ENCODE measurements at regions not wholly inside any gene's neighbourhood (a gene's known extent, or its start where the extent isn't known, plus 50 kb on each side); places are given as distances from the start of the nearest gene placed in this dataset.

- H3K4me1 ChIP-seq = no peaks in the 10 kb centered on the region
- H3K27ac ChIP-seq = no peak overlapping the region
- no peaks in the 10 kb centered on the region for H3K36me3 ChIP-seq
- no peak for TF ChIP-seq CTCF (IDR thresholded peaks at IDR 0.05)
- no peak overlapping the region for H3K4me3 ChIP-seq
- intact Hi-C loops (cut with DNase I; ENCODE audit: low total_unique reads) = no loop called here
- no peaks in the 10 kb centered on the region for H3K9me3 ChIP-seq
- peak in 1 of 2 donors; percentile 53 for DNase-seq
- H3K27me3 ChIP-seq = no peaks in the 10 kb centered on the region
These were observed 124.8 kb upstream of the FOXN2 start for GRCh38 chr2:48189552-48190228.

- Histone ChIP-seq H3K36me3 (no peaks in the 10 kb centered on the region), H3K27ac (no peak overlapping the region), H3K9me3 (no peaks in the 10 kb centered on the region), H3K27me3 (no peaks in the 10 kb centered on the region), H3K4me1 (no peaks in the 10 kb centered on the region), H3K4me3 (no peak overlapping the region)
- intact Hi-C loops (cut with DNase I; ENCODE audit: low total_unique reads) = no loop called here
- no peak for DNase-seq
- no peak for TF ChIP-seq CTCF (IDR thresholded peaks at IDR 0.05)
These were observed 124.3 kb upstream of the FOXN2 start for GRCh38 chr2:48190230-48190629.

- no peak for TF ChIP-seq CTCF (IDR thresholded peaks at IDR 0.05)
- Histone ChIP-seq H3K27me3 (no peaks in the 10 kb centered on the region), H3K9me3 (no peaks in the 10 kb centered on the region), H3K36me3 (no peaks in the 10 kb centered on the region), H3K4me1 (no peaks in the 10 kb centered on the region), H3K27ac (no peak overlapping the region), H3K4me3 (no peak overlapping the region)
- no peak for DNase-seq
- intact Hi-C loops (cut with DNase I; ENCODE audit: low total_unique reads) = no loop called here
These were observed 119.8 kb upstream of the FOXN2 start for GRCh38 chr2:48194641-48195040.

GRCh38 chr2:48195169-48195568 is 119.3 kb upstream of the FOXN2 start:
- no peaks in the 10 kb centered on the region for H3K36me3 ChIP-seq
- H3K27ac ChIP-seq = no peak overlapping the region
- no peak for TF ChIP-seq CTCF (IDR thresholded peaks at IDR 0.05)
- H3K27me3 ChIP-seq = no peaks in the 10 kb centered on the region
- no peaks in the 10 kb centered on the region for H3K4me1 ChIP-seq
- H3K9me3 ChIP-seq = no peaks in the 10 kb centered on the region
- intact Hi-C loops (cut with DNase I; ENCODE audit: low total_unique reads) = no loop called here
- no peak for DNase-seq
- no peak overlapping the region for H3K4me3 ChIP-seq

- intact Hi-C loops (cut with DNase I; ENCODE audit: low total_unique reads) = no loop called here
- no peak for TF ChIP-seq CTCF (IDR thresholded peaks at IDR 0.05)
- H3K4me1 ChIP-seq = no peaks in the 10 kb centered on the region
These were observed 116.9 kb upstream of the FOXN2 start for GRCh38 chr2:48197618-48198017.

GRCh38 chr2:48198371-48198770 is 116.1 kb upstream of the FOXN2 start:
- H3K27ac ChIP-seq = no peak overlapping the region

More at GRCh38 chr2:48197618-48198017, 116.9 kb upstream of the FOXN2 start:
- Histone ChIP-seq H3K27me3 (no peaks in the 10 kb centered on the region), H3K9me3 (no peaks in the 10 kb centered on the region), H3K27ac (no peak overlapping the region), H3K4me3 (no peak overlapping the region), H3K36me3 (no peaks in the 10 kb centered on the region)
- no peak for DNase-seq

More at GRCh38 chr2:48198371-48198770, 116.1 kb upstream of the FOXN2 start:
- Histone ChIP-seq H3K36me3 (no peaks in the 10 kb centered on the region), H3K27me3 (no peaks in the 10 kb centered on the region), H3K9me3 (no peaks in the 10 kb centered on the region), H3K4me3 (no peak overlapping the region), H3K4me1 (no peaks in the 10 kb centered on the region)
- TF ChIP-seq CTCF (IDR thresholded peaks at IDR 0.05) = no peak
- intact Hi-C loops (cut with DNase I; ENCODE audit: low total_unique reads) = no loop called here
- no peak for DNase-seq

All from tibial artery (tissue), 4 donors.